Common myeloid progenitor, CD34-positive (primary cell): ENCODE measurements at regions not wholly inside any gene's neighbourhood (a gene's known extent, or its start where the extent isn't known, plus 50 kb on each side); places are given as distances from the start of the nearest gene placed in this dataset.
"Not testable (repeated sequence)": the region's sequence is repeated elsewhere in the genome, so short reads cannot be mapped to it uniquely, and the experiment has no call there.

Experiments
- CTCF ChIA-PET: fragments of 350-600 bp; sonication (Branson Sonifier 250); formaldehyde crosslinking; loops from one replicate; lab custom pipeline; 2021; ENCODE audit warnings: antibody characterized with exemption; lab: Charles Lee
- POLR2A ChIA-PET: fragments of 350-600 bp; sonication (Branson Sonifier 250); formaldehyde crosslinking; loops from one replicate; lab custom pipeline; 2021; ENCODE audit warnings: antibody characterized with exemption; lab: Charles Lee
- DNase-seq, 3 donors: peaks; one replicate each; pipeline versions ENCODE4 v3.0.0 to v3.0.0-alpha.2; 2013
- H3K27ac ChIP-seq, 2 experiments: 1 replicate in 1 of 2; 2 replicates in 1 of 2; pipeline ENCODE4 v1.7.0; 2013; ENCODE audit warnings: inconsistent platforms in 2 of 2, low read length in 2 of 2, mild to moderate bottlenecking in 2 of 2, low read depth in 1 of 2, moderate library complexity in 1 of 2; ENCODE audit not compliant: severe bottlenecking in 2 of 2, insufficient read depth in 1 of 2, poor library complexity in 1 of 2
- H3K27me3 ChIP-seq, 5 experiments: replicated peaks in 2 of 5; 1 replicate in 3 of 5; 2 replicates in 2 of 5; pipeline versions ENCODE4 v1.6.1 to v1.7.0; 2013; ENCODE audit warnings: low read length in 4 of 5, mild to moderate bottlenecking in 2 of 5, moderate library complexity in 2 of 5, inconsistent platforms in 1 of 5; ENCODE audit not compliant: insufficient read depth in 5 of 5, control insufficient read depth in 4 of 5
- H3K36me3 ChIP-seq, 4 experiments: 1 replicate in 2 of 4; 2 replicates in 2 of 4; pipeline versions ENCODE4 v1.6.1 to v1.7.0; 2013; ENCODE audit warnings: low read length in 3 of 4, control low read depth in 1 of 4, mild to moderate bottlenecking in 1 of 4; ENCODE audit not compliant: control insufficient read depth in 4 of 4, insufficient read depth in 4 of 4
- H3K4me1 ChIP-seq, 4 experiments: 1 replicate in 3 of 4; 2 replicates in 1 of 4; pipeline versions ENCODE4 v1.6.1 to v1.7.1; 2013; ENCODE audit warnings: low read length in 3 of 4, mild to moderate bottlenecking in 3 of 4, control low read depth in 1 of 4, inconsistent platforms in 1 of 4, moderate library complexity in 1 of 4; ENCODE audit not compliant: control insufficient read depth in 4 of 4, insufficient read depth in 4 of 4; ENCODE audit errors: control extremely low read depth in 1 of 4
- H3K4me3 ChIP-seq, 7 experiments: 1 replicate in 4 of 7; 2 replicates in 3 of 7; pipeline versions ENCODE4 v1.5.1 to v1.7.0; 2013; ENCODE audit warnings: mild to moderate bottlenecking in 7 of 7, low read length in 6 of 7, moderate library complexity in 6 of 7, inconsistent platforms in 2 of 7, low read depth in 2 of 7, control low read depth in 1 of 7; ENCODE audit not compliant: insufficient read depth in 4 of 7, control insufficient read depth in 1 of 7; ENCODE audit errors: extremely low read depth in 1 of 7
- H3K9me3 ChIP-seq, 5 experiments: 1 replicate in 4 of 5; 2 replicates in 1 of 5; pipeline versions ENCODE4 v1.6.1 to v1.7.1; 2013; ENCODE audit warnings: low read length in 4 of 5, mild to moderate bottlenecking in 2 of 5, inconsistent platforms in 1 of 5, low read depth in 1 of 5, moderate library complexity in 1 of 5; ENCODE audit not compliant: control insufficient read depth in 4 of 5, insufficient read depth in 2 of 5; ENCODE audit errors: control extremely low read depth in 1 of 5
- WGBS: methylation state at CpG from one replicate; pipeline ENCODE4 v1.1.5; 2013; ENCODE audit not compliant: insufficient coverage; 5-methylcytosine and 5-hydroxymethylcytosine counted together

- WGBS: no CpG with 5 or more reads among the region's 1 CpG
- H3K4me3 ChIP-seq, H3K27ac ChIP-seq, POLR2A ChIA-PET, DNase-seq, H3K27me3 ChIP-seq, H3K9me3 ChIP-seq, H3K4me1 ChIP-seq, H3K36me3 ChIP-seq, CTCF ChIA-PET: not testable (repeated sequence)
Measured at GRCh38 chr2:57066301-57066700, 882.5 kb downstream of the CCDC85A start.

DNA sequence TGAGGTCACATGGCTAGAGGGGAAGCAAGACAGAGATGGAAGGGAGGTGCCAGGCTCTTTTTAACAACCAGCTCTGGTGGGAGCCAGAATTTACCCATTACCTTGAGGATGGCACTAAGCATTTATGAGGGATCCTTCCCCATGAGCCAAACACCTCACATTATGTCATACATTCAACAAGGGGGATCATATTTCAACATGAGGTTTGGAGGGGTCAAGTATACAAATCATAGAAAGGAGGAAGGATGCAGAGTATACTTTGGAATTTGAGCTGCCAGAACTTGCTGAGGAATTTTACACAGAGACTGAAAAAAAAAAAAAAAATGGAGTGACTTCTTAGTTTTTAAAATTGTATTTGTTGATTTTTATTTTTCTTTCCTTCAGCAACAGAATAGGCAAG lies 891.4 kb downstream of the CCDC85A start:
- Histone ChIP-seq H3K27ac (no peak overlapping the region), H3K4me1 (no peaks in the 10 kb centered on the region), H3K36me3 (no peaks in the 10 kb centered on the region), H3K9me3 (no peaks in the 10 kb centered on the region), H3K4me3 (no peak overlapping the region), H3K27me3 (no peaks in the 10 kb centered on the region)
- CTCF ChIA-PET: no interaction called here
- DNase-seq: no peak
- POLR2A ChIA-PET: no interaction called here

- H3K27me3 ChIP-seq: no peaks in the 10 kb centered on the region
Measured at GRCh38 chr2:57080035-57080434, 896.2 kb downstream of the CCDC85A start.

GRCh38 chr2:57084697-57085281 lies 901.0 kb downstream of the CCDC85A start:
- Histone ChIP-seq H3K9me3 (peaks cover 0 to 6% (median 0%) of the 10 kb centered on the region in 5 experiments), H3K27ac (no peak overlapping the region), H3K27me3 (no peaks in the 10 kb centered on the region), H3K36me3 (no peaks in the 10 kb centered on the region), H3K4me1 (no peaks in the 10 kb centered on the region), H3K4me3 (no peak overlapping the region)
- 95% methylated on average over 21 of the region's 21 CpGs for WGBS
- POLR2A ChIA-PET: no interaction called here
- DNase-seq: no peak
- CTCF ChIA-PET: no interaction called here

More at GRCh38 chr2:57080035-57080434, 896.2 kb downstream of the CCDC85A start:
- POLR2A ChIA-PET: no interaction called here
- no peak for DNase-seq
- Histone ChIP-seq H3K9me3 (peaks cover 0 to 6% (median 0%) of the 10 kb centered on the region in 5 experiments), H3K4me3 (no peak overlapping the region), H3K27ac (no peak overlapping the region), H3K36me3 (no peaks in the 10 kb centered on the region), H3K4me1 (no peaks in the 10 kb centered on the region)
- CTCF ChIA-PET: no interaction called here

GRCh38 chr2:57093020-57093419 lies 909.2 kb downstream of the CCDC85A start:
- ChIA-PET POLR2A (no interaction called here), CTCF (no interaction called here)
- no peaks in the 10 kb centered on the region for H3K27me3 ChIP-seq
- no peaks in the 10 kb centered on the region for H3K36me3 ChIP-seq
- H3K4me1 ChIP-seq: no peaks in the 10 kb centered on the region
- H3K27ac ChIP-seq: no peak overlapping the region
- H3K4me3 ChIP-seq: no peak overlapping the region
- DNase-seq: no peak
- H3K9me3 ChIP-seq: peaks cover 0 to 7% (median 1%) of the 10 kb centered on the region in 5 experiments

- no peak for DNase-seq
- Histone ChIP-seq H3K27ac (no peak overlapping the region), H3K9me3 (peaks cover 0 to 3% (median under 1%) of the 10 kb centered on the region in 5 experiments), H3K4me1 (no peaks in the 10 kb centered on the region), H3K36me3 (no peaks in the 10 kb centered on the region), H3K4me3 (no peak overlapping the region), H3K27me3 (no peaks in the 10 kb centered on the region)
- ChIA-PET CTCF (no interaction called here), POLR2A (no interaction called here)
- no CpG with 5 or more reads among the region's 1 CpG for WGBS
Measured at GRCh38 chr2:57097855-57098254, 914.1 kb downstream of the CCDC85A start.

DNA sequence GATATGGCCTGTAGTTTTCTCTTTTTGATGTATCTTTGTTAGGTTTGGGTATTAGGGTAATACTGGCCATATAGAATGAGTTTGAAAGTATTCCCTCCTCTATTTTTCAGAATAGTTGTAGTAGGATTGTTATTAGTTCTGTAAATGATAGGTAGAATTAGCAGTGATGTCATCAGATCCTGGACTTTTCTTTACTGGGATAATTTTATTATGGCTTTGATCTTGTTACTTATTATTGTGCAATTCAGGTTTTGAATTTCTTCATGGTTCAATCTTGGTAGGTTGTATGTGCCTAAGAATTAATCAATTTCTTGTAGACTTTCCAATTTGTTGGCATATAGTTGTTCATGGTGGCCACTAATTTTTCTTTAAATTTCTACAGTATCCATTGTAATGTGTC lies 916.6 kb downstream of the CCDC85A start:
- no peaks in the 10 kb centered on the region for H3K4me1 ChIP-seq
- ChIA-PET POLR2A (no interaction called here), CTCF (no interaction called here)
- peaks cover 0 to 3% (median 0%) of the 10 kb centered on the region in 5 experiments for H3K9me3 ChIP-seq
- H3K36me3 ChIP-seq: no peaks in the 10 kb centered on the region
- H3K4me3 ChIP-seq: no peak overlapping the region
- H3K27me3 ChIP-seq: no peaks in the 10 kb centered on the region
- DNase-seq: no peak
- no peak overlapping the region for H3K27ac ChIP-seq
